ENCODE measurements at regions not wholly inside any gene's neighbourhood (a gene's known extent, or its start where the extent isn't known, plus 50 kb on each side); places are given as distances from the start of the nearest gene placed in this dataset.

- no peak overlapping the region for H2BK120ac ChIP-seq (replicated peaks; ENCODE audit: low read depth, low read length)
- no peaks in the 10 kb centered on the region for H3K23me2 ChIP-seq (ENCODE audit: low read depth, low read length)
- no peak overlapping the region for H2BK12ac ChIP-seq (ENCODE audit: low read depth, low read length)
- FAIRE-seq (no peak), DNase-seq (ENCODE audit: low read depth in 1 of 2, low spot score in 2 of 2) (no peak)
- POLR2A ChIA-PET (ENCODE audit: partially characterized antibody), result no interaction called here
- H3K27ac ChIP-seq (ENCODE audit: low read depth, low read length), result no peak overlapping the region
- no peak overlapping the region for H3K14ac ChIP-seq (ENCODE audit: insufficient read length)
- H4K91ac ChIP-seq (replicated peaks; ENCODE audit: insufficient read length, low read length), result no peak overlapping the region
- no peaks in the 10 kb centered on the region for H3K79me1 ChIP-seq (ENCODE audit: low read depth, low read length)
- 89% methylated on average over 2 of the region's 2 CpGs; no CpG with 5 or more reads in 1 of the 2 experiments for WGBS, 2 experiments (ENCODE audit: extremely low coverage in 1 of 2, insufficient coverage in 1 of 2, insufficient read length in 1 of 2, insufficient replicate concordance in 2 of 2, low coverage in 1 of 2, low lambda C conversion rate in 2 of 2, missing lambda C conversion rate in 1 of 2)
- H3K4me3 ChIP-seq (ENCODE audit: extremely low read depth in 1 of 4, insufficient read depth in 2 of 4, low read depth in 3 of 4, low read length in 4 of 4), result no peak overlapping the region
- no peak overlapping the region for H3K23ac ChIP-seq (ENCODE audit: insufficient read length)
- H2AK5ac ChIP-seq (ENCODE audit: low read depth, low read length), result no peak overlapping the region
- H2AFZ ChIP-seq (ENCODE audit: low read length), result no peak overlapping the region
- no peaks in the 10 kb centered on the region for H3K79me2 ChIP-seq (ENCODE audit: control insufficient read depth in 1 of 2, insufficient read depth in 2 of 2, low read length in 2 of 2)
- H3K9ac ChIP-seq (replicated peaks in 1 of 4; ENCODE audit: extremely low read depth in 1 of 4, low read depth in 3 of 4, low read length in 3 of 4), result no peak overlapping the region
- H4K8ac ChIP-seq (ENCODE audit: extremely low read depth, insufficient read depth, low read length), result no peak overlapping the region
- no peaks in the 10 kb centered on the region for H4K20me1 ChIP-seq (replicated peaks in 1 of 2; ENCODE audit: control insufficient read depth in 1 of 2, insufficient read depth in 2 of 2, low read length in 2 of 2)
- H2BK5ac ChIP-seq (ENCODE audit: low read depth, low read length), result no peak overlapping the region
- H2BK15ac ChIP-seq (ENCODE audit: low read length), result no peak overlapping the region
- no peaks in the 10 kb centered on the region for H3K9me3 ChIP-seq (ENCODE audit: insufficient read depth in 2 of 2, low read depth in 1 of 2, low read length in 1 of 2)
- CTCF ChIA-PET (ENCODE audit: partially characterized antibody), result interaction anchor here (1.2 to 2.2 kb wide), 4 partner anchors 9 to 12 kb away, joined by 3 to 12 read pairs (median 4); no protein-coding TSS in a partner anchor
- H3K4ac ChIP-seq (replicated peaks; ENCODE audit: insufficient read length, low read depth, low read length), result no peak overlapping the region
- no peak overlapping the region for H3K4me2 ChIP-seq (ENCODE audit: insufficient read depth in 1 of 2, low read depth in 2 of 2, low read length in 2 of 2)
- no peaks in the 10 kb centered on the region for H3K36me3 ChIP-seq (ENCODE audit: control insufficient read depth in 2 of 4, insufficient read depth in 4 of 4, low read length in 3 of 4)
- peaks cover 0 to 17% (median 5%) of the 10 kb centered on the region in 4 experiments; a peak in 6 of 7 replicates for H3K4me1 ChIP-seq (replicated peaks in 1 of 4; ENCODE audit: control insufficient read depth in 3 of 4, insufficient read depth in 4 of 4, low read length in 3 of 4)
- no peak overlapping the region; the same call in 1 of the 2 replicates for H2BK20ac ChIP-seq (ENCODE audit: low read length)
- H3K56ac ChIP-seq (replicated peaks; ENCODE audit: insufficient read length, low read depth, low read length), result no peak overlapping the region
- H3K27me3 ChIP-seq (replicated peaks in 1 of 4; ENCODE audit: control insufficient read depth in 3 of 4, extremely low read depth in 1 of 4, insufficient read depth in 3 of 4, low read length in 3 of 4), result no peaks in the 10 kb centered on the region
- H3K18ac ChIP-seq (ENCODE audit: extremely low read depth, low read length), result no peak overlapping the region
- TF ChIP-seq CREB1 (IDR thresholded peaks at IDR 0.05), result no peak
- TF ChIP-seq ASH2L (IDR thresholded peaks at IDR 0.05; ENCODE audit: low read length), result no peak
- TF ChIP-seq SP1 (IDR thresholded peaks at IDR 0.05; ENCODE audit: low read depth, low read length), result no peak
- TF ChIP-seq NRF1 (IDR thresholded peaks at IDR 0.05; ENCODE audit: low read depth, low read length), result no peak
- no peak for TF ChIP-seq SRF (IDR thresholded peaks at IDR 0.05; ENCODE audit: low read depth, low read length)
- TF ChIP-seq CHD2 (IDR thresholded peaks at IDR 0.05; ENCODE audit: low read length), result no peak
- no peak for TF ChIP-seq GABPA (IDR thresholded peaks at IDR 0.05; ENCODE audit: borderline replicate concordance, insufficient read depth, low read length)
- TF ChIP-seq SIRT6 (IDR thresholded peaks at IDR 0.05; ENCODE audit: low read length), result no peak
- TF ChIP-seq CHD1 (IDR thresholded peaks at IDR 0.05; ENCODE audit: low read depth, low read length), result no peak
- no peak for TF ChIP-seq TEAD4 (IDR thresholded peaks at IDR 0.05; ENCODE audit: low read depth, low read length)
- TF ChIP-seq FOSL1 (IDR thresholded peaks at IDR 0.05; ENCODE audit: insufficient read depth, low read depth, low read length), result no peak
- TF ChIP-seq RFX5 (IDR thresholded peaks at IDR 0.05; ENCODE audit: borderline replicate concordance, low read depth, low read length), result no peak
- TF ChIP-seq SP2 (IDR thresholded peaks at IDR 0.05; ENCODE audit: low read length), result no peak
- no peak for TF ChIP-seq CTBP2 (IDR thresholded peaks at IDR 0.05; ENCODE audit: borderline replicate concordance, insufficient read depth, insufficient read length, low read length)
- TF ChIP-seq CEBPB (IDR thresholded peaks at IDR 0.05; ENCODE audit: low read depth, low read length), result no peak
- TF ChIP-seq NANOG (IDR thresholded peaks at IDR 0.05; ENCODE audit: insufficient read depth, low read depth, low read length, poor library complexity, severe bottlenecking), result no peak
- no peak overlapping the region for H4K5ac ChIP-seq (ENCODE audit: insufficient read length, low read depth, low read length)
Measured at GRCh38 chr2:39503277-39503676, 66.2 kb upstream of the MAP4K3 start.

Measured in H1 (cell line).